ENCODE measurements at regions not wholly inside any gene's neighbourhood (a gene's known extent, or its start where the extent isn't known, plus 50 kb on each side); places are given as distances from the start of the nearest gene placed in this dataset.

DNA sequence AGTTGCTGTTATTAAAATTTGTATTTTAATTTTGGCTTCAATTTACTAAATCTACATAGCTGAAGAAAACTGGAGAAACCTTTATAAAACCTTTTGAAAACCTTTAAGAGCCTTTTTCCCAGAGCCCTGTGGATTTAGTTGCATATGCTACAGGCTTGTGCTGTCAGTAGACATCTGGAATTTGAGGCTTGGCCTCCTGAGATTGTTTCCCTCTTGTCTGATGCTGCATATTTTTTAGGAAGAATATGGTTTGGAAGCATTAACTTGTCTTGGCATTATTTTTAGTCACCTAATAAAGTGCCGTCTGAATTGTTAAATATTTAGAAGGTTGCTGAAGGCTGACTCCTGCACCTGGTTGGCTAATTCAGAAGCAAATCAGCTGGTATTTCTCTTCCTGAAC lies 369.4 kb downstream of the UTRN start:
- no peak overlapping the region for H3K4me3 ChIP-seq (ENCODE audit: low read length)
- H3K4me1 ChIP-seq (ENCODE audit: insufficient read depth, low read length), result peaks cover 37% of the 10 kb centered on the region; the same call in 1 of the 2 replicates
- H3K9me3 ChIP-seq (ENCODE audit: insufficient read depth, low read depth, low read length), result no peaks in the 10 kb centered on the region
- no peak overlapping the region for H3K27ac ChIP-seq (ENCODE audit: low read length)
- H3K9ac ChIP-seq (ENCODE audit: low read depth, low read length), result no peak overlapping the region
- no peaks in the 10 kb centered on the region for H3K27me3 ChIP-seq (ENCODE audit: insufficient read depth, low read length)
- no peaks in the 10 kb centered on the region for H3K36me3 ChIP-seq (ENCODE audit: insufficient read depth, low read depth, low read length)

DNA sequence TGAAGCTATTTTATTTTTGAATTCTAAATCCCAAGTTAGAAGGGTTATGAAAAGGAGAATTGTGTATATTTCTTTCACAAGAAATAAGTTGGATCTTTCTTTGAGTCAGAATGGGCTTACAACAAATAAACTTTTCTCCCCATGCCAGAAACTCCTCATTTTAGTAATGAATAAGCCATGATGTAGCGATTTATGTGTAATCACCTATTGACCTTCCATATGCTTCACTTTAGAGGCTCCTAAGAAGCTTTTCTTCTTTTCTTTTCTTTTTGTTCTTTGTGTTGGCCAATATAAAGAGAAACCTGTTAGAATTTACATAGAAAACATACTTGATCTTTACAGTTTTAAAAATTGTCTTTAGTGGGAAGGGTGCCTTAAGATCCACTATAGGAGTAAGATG lies 370.2 kb downstream of the UTRN start:
- H3K9ac ChIP-seq (ENCODE audit: low read depth, low read length), result no peak overlapping the region
- no peaks in the 10 kb centered on the region for H3K36me3 ChIP-seq (ENCODE audit: insufficient read depth, low read depth, low read length)
- no peak overlapping the region for H3K27ac ChIP-seq (ENCODE audit: low read length)
- peaks cover 46% of the 10 kb centered on the region for H3K4me1 ChIP-seq (ENCODE audit: insufficient read depth, low read length)
- no peaks in the 10 kb centered on the region for H3K27me3 ChIP-seq (ENCODE audit: insufficient read depth, low read length)
- H3K9me3 ChIP-seq (ENCODE audit: insufficient read depth, low read depth, low read length), result no peaks in the 10 kb centered on the region
- H3K4me3 ChIP-seq (ENCODE audit: low read length), result no peak overlapping the region

DNA sequence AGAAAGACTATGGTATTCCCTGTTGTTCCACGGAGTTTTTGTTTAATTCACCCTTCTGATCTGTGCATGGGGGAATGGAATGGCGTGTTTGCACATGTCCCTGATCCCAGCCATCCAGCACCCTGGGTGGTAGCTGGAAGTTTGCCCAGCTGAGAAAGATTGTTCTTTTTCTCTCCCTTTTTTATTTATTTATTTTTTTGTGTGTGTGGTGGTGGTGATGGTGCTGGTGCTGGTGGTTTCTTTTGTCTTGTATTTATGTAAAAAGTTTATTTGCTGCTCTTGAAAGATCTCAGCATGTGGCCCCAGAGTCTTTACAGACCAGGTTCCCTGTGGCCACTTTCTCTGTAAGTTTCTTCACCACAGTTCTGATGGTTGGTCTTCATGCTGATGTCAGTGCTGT lies 372.6 kb downstream of the UTRN start:
- H3K9me3 ChIP-seq (ENCODE audit: insufficient read depth, low read depth, low read length), result no peaks in the 10 kb centered on the region
- H3K9ac ChIP-seq (ENCODE audit: low read depth, low read length), result 0 out of 2 replicates have a peak overlapping the region, but pooled peaks have one; percentile 5
- H3K36me3 ChIP-seq (ENCODE audit: insufficient read depth, low read depth, low read length), result no peaks in the 10 kb centered on the region
- H3K27ac ChIP-seq (ENCODE audit: low read length), result peak overlapping the region; percentile 68
- peak overlapping the region; percentile 29; the same call in 1 of the 2 replicates for H3K4me3 ChIP-seq (ENCODE audit: low read length)
- no peaks in the 10 kb centered on the region for H3K27me3 ChIP-seq (ENCODE audit: insufficient read depth, low read length)
- H3K4me1 ChIP-seq (ENCODE audit: insufficient read depth, low read length), result peaks cover 63% of the 10 kb centered on the region

DNA sequence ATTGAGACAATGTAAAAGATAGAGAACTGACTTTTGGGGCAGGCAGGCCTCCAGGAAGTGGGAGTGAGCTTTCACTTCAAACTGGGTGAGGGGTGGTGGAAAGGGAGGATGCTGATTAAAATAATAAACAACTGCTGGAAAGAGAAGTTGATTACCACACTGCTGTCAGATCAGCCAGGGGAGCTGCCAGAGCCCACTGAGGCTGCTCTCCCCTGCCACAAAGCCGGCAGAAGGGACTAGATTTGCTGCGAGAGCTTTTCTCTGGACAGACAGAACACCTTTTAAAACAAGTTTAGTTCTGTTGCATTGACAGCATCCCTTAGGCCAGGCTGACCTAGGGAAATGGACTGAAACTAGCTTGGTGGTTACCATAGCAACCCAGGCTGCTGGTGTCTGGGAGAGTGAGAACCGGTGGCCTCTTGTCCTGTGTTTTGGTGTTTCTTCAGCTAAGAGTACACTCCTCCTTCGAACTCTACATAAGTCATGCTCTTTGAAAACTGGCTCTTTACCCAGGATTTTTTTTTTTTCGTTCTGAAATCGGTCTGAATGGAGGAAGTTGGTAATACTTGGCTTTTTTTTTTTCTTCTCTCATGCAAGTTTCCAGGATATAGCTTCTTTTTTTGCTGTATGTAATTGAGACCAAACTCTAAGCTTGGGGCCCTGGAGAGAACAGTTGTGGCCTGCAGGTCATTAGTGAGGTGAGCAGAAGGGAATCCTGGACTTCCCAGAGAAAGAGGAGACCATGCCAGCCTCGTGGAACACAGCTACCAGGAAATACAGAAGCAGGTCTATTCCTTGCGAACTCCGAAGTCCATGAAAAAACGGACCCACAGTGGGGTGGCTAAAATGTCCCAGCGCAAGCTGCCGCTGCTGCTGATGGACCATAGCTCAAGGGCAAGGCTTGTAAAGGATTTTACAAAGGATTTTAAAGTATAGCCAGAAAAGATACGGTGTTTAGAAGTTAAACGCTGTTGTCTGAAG lies 374.4 kb downstream of the UTRN start:
- Histone ChIP-seq H3K9me3 (ENCODE audit: insufficient read depth, low read depth, low read length) (no peaks in the 10 kb centered on the region), H3K9ac (ENCODE audit: low read depth, low read length) (peak overlapping the region; percentile 38), H3K4me3 (ENCODE audit: low read length) (peak overlapping the region; percentile 54), H3K27ac (ENCODE audit: low read length) (no peak overlapping the region), H3K27me3 (ENCODE audit: insufficient read depth, low read length) (no peaks in the 10 kb centered on the region), H3K36me3 (ENCODE audit: insufficient read depth, low read depth, low read length) (no peaks in the 10 kb centered on the region), H3K4me1 (ENCODE audit: insufficient read depth, low read length) (peaks cover 66% of the 10 kb centered on the region)

DNA sequence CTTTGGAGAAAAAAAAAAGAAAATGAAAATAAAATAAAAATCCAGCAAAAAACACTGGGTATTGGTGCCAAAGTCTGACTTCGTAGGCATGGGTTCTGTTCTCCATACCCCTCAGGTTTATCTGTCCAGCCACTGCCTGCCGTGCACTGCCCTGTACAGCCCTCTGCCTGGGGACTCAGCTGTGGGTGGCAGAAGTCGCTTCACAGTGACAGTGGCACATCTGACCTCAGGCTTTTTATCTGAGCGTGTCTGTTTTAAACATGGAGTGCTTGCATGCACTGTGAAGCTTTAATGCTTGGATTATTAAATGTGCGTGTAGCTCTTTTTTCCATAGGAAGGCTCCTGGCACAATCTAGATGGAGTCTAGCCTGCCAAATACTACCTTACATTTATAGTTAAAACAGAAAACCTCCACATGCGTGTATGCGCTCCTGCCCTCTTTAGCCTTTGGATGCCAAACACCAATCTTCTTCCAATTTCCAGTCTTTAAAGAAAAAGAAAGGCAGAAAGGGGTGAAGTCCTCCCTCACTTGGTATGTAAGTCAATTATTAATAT lies 375.5 kb downstream of the UTRN start:
- Histone ChIP-seq H3K27ac (ENCODE audit: low read length) (no peak overlapping the region), H3K4me1 (ENCODE audit: insufficient read depth, low read length) (peaks cover 57% of the 10 kb centered on the region), H3K4me3 (ENCODE audit: low read length) (peak overlapping the region; percentile 54), H3K36me3 (ENCODE audit: insufficient read depth, low read depth, low read length) (no peaks in the 10 kb centered on the region), H3K9me3 (ENCODE audit: insufficient read depth, low read depth, low read length) (no peaks in the 10 kb centered on the region), H3K27me3 (ENCODE audit: insufficient read depth, low read length) (no peaks in the 10 kb centered on the region), H3K9ac (ENCODE audit: low read depth, low read length) (peak overlapping the region; percentile 45; the same call in 1 of the 2 replicates)

DNA sequence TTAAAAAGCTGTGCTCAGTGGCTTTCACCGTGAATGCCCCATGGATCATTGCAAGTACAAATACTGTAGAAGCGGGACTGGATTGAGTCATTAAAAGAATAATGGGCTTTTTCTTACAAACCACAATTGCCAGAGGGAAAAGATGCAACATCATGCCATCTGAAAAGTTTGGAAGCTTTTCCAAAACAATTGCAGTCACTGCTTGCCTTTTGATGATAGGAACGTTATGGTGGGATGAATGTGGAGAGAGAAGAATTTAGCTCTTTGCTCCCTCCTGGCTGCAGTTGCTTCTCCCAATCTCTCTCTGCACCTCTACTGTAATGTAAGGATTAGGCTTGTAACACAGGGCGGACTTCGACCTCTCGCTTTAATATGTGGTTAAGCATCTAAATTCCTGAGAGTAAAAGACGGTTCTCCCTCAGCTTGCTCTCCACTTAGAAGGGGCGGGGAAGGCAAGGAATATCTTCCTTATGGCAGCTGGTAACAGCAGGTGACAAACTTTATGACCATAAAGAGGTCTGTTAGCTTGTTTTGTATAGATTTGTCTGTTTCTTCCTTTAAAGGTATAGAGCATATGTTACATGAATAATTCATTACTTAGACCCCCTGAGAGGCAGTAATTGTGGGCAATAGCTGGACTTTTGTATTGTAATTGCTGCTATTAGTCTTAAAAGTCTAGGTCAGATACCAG lies 376.1 kb downstream of the UTRN start:
- no peaks in the 10 kb centered on the region for H3K36me3 ChIP-seq (ENCODE audit: insufficient read depth, low read depth, low read length)
- H3K27me3 ChIP-seq (ENCODE audit: insufficient read depth, low read length), result no peaks in the 10 kb centered on the region
- peaks cover 57% of the 10 kb centered on the region for H3K4me1 ChIP-seq (ENCODE audit: insufficient read depth, low read length)
- H3K9ac ChIP-seq (ENCODE audit: low read depth, low read length), result peak overlapping the region; percentile 45; the same call in 1 of the 2 replicates
- no peaks in the 10 kb centered on the region for H3K9me3 ChIP-seq (ENCODE audit: insufficient read depth, low read depth, low read length)
- H3K27ac ChIP-seq (ENCODE audit: low read length), result no peak overlapping the region
- H3K4me3 ChIP-seq (ENCODE audit: low read length), result peak overlapping the region; percentile 54

DNA sequence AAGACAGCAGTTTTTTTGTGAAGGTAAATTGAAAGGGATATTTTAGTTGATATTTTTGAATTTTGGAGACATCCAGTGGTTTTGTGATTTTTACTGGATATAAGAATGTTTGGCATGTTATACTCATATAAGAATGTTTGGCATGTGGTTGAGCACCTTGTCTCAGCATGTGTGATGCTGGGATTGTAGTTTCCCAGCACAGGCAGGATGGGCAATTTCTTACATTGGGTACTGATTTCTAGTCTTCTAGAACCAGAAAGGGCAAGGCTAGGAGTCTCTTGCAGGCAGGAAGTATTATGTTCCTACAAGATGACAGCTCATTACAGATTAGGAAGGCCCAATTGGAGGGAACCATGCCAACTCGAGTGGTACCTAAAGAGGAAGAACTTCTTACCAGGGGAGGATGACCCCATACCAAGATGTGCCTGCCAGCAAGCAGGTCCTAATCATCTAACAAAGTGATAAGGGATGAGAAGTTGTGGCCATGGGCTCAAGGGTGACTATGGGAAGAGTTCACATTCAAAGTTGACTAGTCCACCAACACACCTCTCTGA lies 377.8 kb downstream of the UTRN start:
- Histone ChIP-seq H3K36me3 (ENCODE audit: insufficient read depth, low read depth, low read length) (no peaks in the 10 kb centered on the region), H3K4me3 (ENCODE audit: low read length) (peak overlapping the region; percentile 54; the same call in 1 of the 2 replicates), H3K9me3 (ENCODE audit: insufficient read depth, low read depth, low read length) (no peaks in the 10 kb centered on the region), H3K27ac (ENCODE audit: low read length) (no peak overlapping the region), H3K27me3 (ENCODE audit: insufficient read depth, low read length) (no peaks in the 10 kb centered on the region), H3K4me1 (ENCODE audit: insufficient read depth, low read length) (peaks cover 50% of the 10 kb centered on the region), H3K9ac (ENCODE audit: low read depth, low read length) (no peak overlapping the region)

DNA sequence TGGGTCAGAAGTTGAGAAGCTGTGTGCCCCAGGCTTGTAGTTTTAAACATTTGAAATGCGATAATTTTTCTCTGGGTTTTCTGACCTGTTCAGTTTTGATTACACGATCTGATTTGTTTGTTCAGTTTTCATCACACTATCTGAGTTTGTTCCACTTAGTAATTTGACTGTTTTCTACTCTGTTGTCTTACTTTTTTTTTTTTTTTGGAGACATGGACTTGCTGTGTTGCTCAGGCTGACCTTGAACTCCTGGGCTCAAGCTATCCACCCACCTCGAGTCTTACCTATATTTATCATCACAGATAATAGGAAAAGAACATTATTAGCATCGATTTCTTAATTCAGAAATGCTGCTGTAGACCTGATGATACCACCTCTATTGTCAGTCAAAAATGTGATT lies 379.1 kb downstream of the UTRN start:
- Histone ChIP-seq H3K27me3 (ENCODE audit: insufficient read depth, low read length) (no peaks in the 10 kb centered on the region), H3K36me3 (ENCODE audit: insufficient read depth, low read depth, low read length) (no peaks in the 10 kb centered on the region), H3K9ac (ENCODE audit: low read depth, low read length) (no peak overlapping the region), H3K4me1 (ENCODE audit: insufficient read depth, low read length) (peaks cover 37% of the 10 kb centered on the region), H3K27ac (ENCODE audit: low read length) (no peak overlapping the region), H3K4me3 (ENCODE audit: low read length) (no peak overlapping the region), H3K9me3 (ENCODE audit: insufficient read depth, low read depth, low read length) (no peaks in the 10 kb centered on the region)

DNA sequence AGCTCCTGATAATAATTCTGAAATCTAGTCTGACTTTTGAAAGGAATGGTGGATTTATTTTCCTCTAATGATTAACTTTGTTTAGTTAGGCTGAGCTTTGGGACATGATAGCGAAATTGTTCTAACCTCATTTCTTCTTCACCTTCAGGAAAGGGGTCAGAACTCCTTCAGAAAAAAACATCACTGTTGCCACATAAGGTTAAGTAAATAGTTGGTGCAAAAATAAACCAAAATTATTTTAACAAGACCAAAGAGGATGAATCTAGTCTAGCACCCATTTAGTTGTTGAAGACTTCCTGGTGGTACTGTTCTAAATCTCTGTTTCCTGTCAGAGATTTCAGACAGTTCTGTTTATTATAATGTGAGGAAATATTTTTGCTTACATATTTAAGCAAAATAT lies 379.8 kb downstream of the UTRN start:
- H3K4me1 ChIP-seq (ENCODE audit: insufficient read depth, low read length), result peaks cover 30% of the 10 kb centered on the region
- no peaks in the 10 kb centered on the region for H3K27me3 ChIP-seq (ENCODE audit: insufficient read depth, low read length)
- H3K9me3 ChIP-seq (ENCODE audit: insufficient read depth, low read depth, low read length), result no peaks in the 10 kb centered on the region
- H3K36me3 ChIP-seq (ENCODE audit: insufficient read depth, low read depth, low read length), result no peaks in the 10 kb centered on the region
- no peak overlapping the region for H3K4me3 ChIP-seq (ENCODE audit: low read length)
- no peak overlapping the region for H3K27ac ChIP-seq (ENCODE audit: low read length)
- no peak overlapping the region for H3K9ac ChIP-seq (ENCODE audit: low read depth, low read length)

DNA sequence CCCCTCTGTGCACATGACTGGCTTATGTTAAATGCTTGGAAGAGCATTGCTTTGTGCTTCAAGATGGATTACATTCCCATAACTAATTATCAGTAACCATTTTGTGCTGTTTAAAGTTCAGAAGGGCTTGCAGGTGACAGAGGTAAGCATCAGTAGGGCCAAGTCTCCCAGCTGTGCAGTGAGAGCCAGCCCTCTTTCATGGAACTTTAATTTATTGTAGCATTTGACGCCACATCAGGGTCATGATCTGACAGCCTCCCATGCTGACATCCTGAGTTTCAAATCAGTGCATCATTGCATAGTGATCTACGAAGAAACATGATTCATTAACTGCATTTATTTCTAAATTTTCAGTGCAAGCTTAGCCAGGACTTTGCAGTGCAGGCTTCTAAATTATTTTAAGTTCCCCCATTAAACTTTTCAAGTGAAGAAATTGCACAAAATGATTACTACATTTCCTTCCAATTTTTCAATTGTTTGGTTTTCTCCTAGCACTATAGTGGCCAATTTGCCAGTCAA lies 380.9 kb downstream of the UTRN start:
- no peaks in the 10 kb centered on the region; the same call in 1 of the 2 replicates for H3K9me3 ChIP-seq (ENCODE audit: insufficient read depth, low read depth, low read length)
- H3K27me3 ChIP-seq (ENCODE audit: insufficient read depth, low read length), result no peaks in the 10 kb centered on the region
- H3K4me3 ChIP-seq (ENCODE audit: low read length), result no peak overlapping the region
- H3K4me1 ChIP-seq (ENCODE audit: insufficient read depth, low read length), result peaks cover 19% of the 10 kb centered on the region
- no peak overlapping the region for H3K9ac ChIP-seq (ENCODE audit: low read depth, low read length)
- no peak overlapping the region for H3K27ac ChIP-seq (ENCODE audit: low read length)
- no peaks in the 10 kb centered on the region for H3K36me3 ChIP-seq (ENCODE audit: insufficient read depth, low read depth, low read length)

DNA sequence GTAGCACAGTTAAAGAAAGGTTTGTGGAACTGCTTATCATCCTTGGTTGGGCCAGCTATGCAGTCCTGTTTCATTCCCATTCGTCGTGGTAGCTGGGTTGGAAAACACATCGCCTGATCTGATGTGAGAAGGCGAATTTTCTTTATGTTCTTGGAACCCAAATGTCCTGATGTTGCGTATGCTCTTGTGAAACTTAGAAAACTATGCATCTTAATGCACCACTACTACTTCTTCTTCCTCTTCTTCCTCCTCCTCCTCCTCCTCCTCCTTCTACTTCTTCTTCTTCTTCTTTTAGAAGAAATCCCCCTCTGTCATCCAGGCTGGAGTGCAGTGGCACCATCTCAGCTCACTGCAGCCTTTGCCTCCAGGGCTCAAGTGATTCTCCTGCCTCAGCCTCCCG lies 381.6 kb downstream of the UTRN start:
- Histone ChIP-seq H3K27me3 (ENCODE audit: insufficient read depth, low read length) (no peaks in the 10 kb centered on the region), H3K27ac (ENCODE audit: low read length) (no peak overlapping the region), H3K4me3 (ENCODE audit: low read length) (no peak overlapping the region), H3K9ac (ENCODE audit: low read depth, low read length) (no peak overlapping the region), H3K9me3 (ENCODE audit: insufficient read depth, low read depth, low read length) (no peaks in the 10 kb centered on the region; the same call in 1 of the 2 replicates), H3K4me1 (ENCODE audit: insufficient read depth, low read length) (peaks cover 13% of the 10 kb centered on the region), H3K36me3 (ENCODE audit: insufficient read depth, low read depth, low read length) (no peaks in the 10 kb centered on the region)

Data from iPS-20b (cell line).